Glutamatergic neuron (in vitro differentiated cells): ENCODE measurements at regions not wholly inside any gene's neighbourhood (a gene's known extent, or its start where the extent isn't known, plus 50 kb on each side); places are given as distances from the start of the nearest gene placed in this dataset.

ENCODE experiments used
- DNase-seq: peaks from one replicate; pipeline ENCODE4 v3.0.0; 2022
- H3K27ac Mint-ChIP-seq: one replicate; pipeline ENCODE4 v1.8.0; 2020; ENCODE audit warnings: mild to moderate bottlenecking, mixed read lengths, inconsistent platforms; ENCODE audit not compliant: unreplicated experiment
- H3K27me3 Mint-ChIP-seq: one replicate; pipeline ENCODE4 v1.8.0; 2020; ENCODE audit warnings: mild to moderate bottlenecking, moderate library complexity, mixed read lengths, inconsistent platforms; ENCODE audit not compliant: unreplicated experiment
- H3K36me3 Mint-ChIP-seq: one replicate; pipeline ENCODE4 v1.8.0; 2020; ENCODE audit warnings: mild to moderate bottlenecking, mixed read lengths, inconsistent platforms; ENCODE audit not compliant: unreplicated experiment
- H3K4me1 Mint-ChIP-seq: one replicate; pipeline ENCODE4 v1.8.0; 2020; ENCODE audit warnings: mild to moderate bottlenecking, low read depth, mixed read lengths, inconsistent platforms; ENCODE audit not compliant: unreplicated experiment
- H3K4me3 Mint-ChIP-seq: one replicate; pipeline ENCODE4 v1.8.0; 2020; ENCODE audit warnings: mild to moderate bottlenecking, mixed read lengths, inconsistent platforms; ENCODE audit not compliant: unreplicated experiment
- H3K9me3 Mint-ChIP-seq: one replicate; pipeline ENCODE4 v1.8.0; 2020; ENCODE audit warnings: mild to moderate bottlenecking, moderate library complexity, mixed read lengths, inconsistent platforms; ENCODE audit not compliant: unreplicated experiment
- CTCF ChIP-seq: fragments of 200-600 bp; sonication (generic); IDR thresholded peaks from one replicate; pipeline ENCODE4 v1.5.0; 2021; ENCODE audit not compliant: partially characterized antibody, unreplicated experiment

GRCh38 chr6:1110941-1111349 is 201.0 kb upstream of the FOXQ1 start:
- peaks cover 22% of the 10 kb centered on the region for H3K36me3 Mint-ChIP-seq
- H3K4me3 Mint-ChIP-seq, result no peak overlapping the region
- no peak for DNase-seq
- H3K27ac Mint-ChIP-seq, result no peak overlapping the region
- H3K4me1 Mint-ChIP-seq, result no peaks in the 10 kb centered on the region
- TF ChIP-seq CTCF, result no peak
- H3K9me3 Mint-ChIP-seq, result peaks cover 5% of the 10 kb centered on the region
- peaks cover 1% of the 10 kb centered on the region for H3K27me3 Mint-ChIP-seq

GRCh38 chr6:1110164-1110563 is 201.7 kb upstream of the FOXQ1 start:
- no peak for TF ChIP-seq CTCF
- H3K36me3 Mint-ChIP-seq, result peaks cover 22% of the 10 kb centered on the region
- H3K27me3 Mint-ChIP-seq, result peaks cover 1% of the 10 kb centered on the region
- no peak for DNase-seq
- H3K4me1 Mint-ChIP-seq, result no peaks in the 10 kb centered on the region
- no peak overlapping the region for H3K27ac Mint-ChIP-seq
- H3K4me3 Mint-ChIP-seq, result no peak overlapping the region
- H3K9me3 Mint-ChIP-seq, result peaks cover 5% of the 10 kb centered on the region

GRCh38 chr6:1109134-1109533 is 202.8 kb upstream of the FOXQ1 start:
- H3K27me3 Mint-ChIP-seq, result peaks cover 1% of the 10 kb centered on the region
- H3K36me3 Mint-ChIP-seq, result peaks cover 22% of the 10 kb centered on the region
- DNase-seq, result no peak
- H3K9me3 Mint-ChIP-seq, result peaks cover 5% of the 10 kb centered on the region
- H3K4me1 Mint-ChIP-seq, result peaks cover 4% of the 10 kb centered on the region
- no peak overlapping the region for H3K27ac Mint-ChIP-seq
- no peak for TF ChIP-seq CTCF
- H3K4me3 Mint-ChIP-seq, result no peak overlapping the region

- H3K4me1 Mint-ChIP-seq, result peaks cover 11% of the 10 kb centered on the region
- H3K36me3 Mint-ChIP-seq, result peaks cover 22% of the 10 kb centered on the region
- TF ChIP-seq CTCF, result no peak
- H3K9me3 Mint-ChIP-seq, result peaks cover 5% of the 10 kb centered on the region
- no peak overlapping the region for H3K27ac Mint-ChIP-seq
- H3K27me3 Mint-ChIP-seq, result peaks cover 1% of the 10 kb centered on the region
- no peak for DNase-seq
- no peak overlapping the region for H3K4me3 Mint-ChIP-seq
Measured at GRCh38 chr6:1108198-1108597, 203.7 kb upstream of the FOXQ1 start.

GRCh38 chr6:1107578-1107977 is 204.3 kb upstream of the FOXQ1 start:
- TF ChIP-seq CTCF, result no peak
- Mint-ChIP-seq H3K27me3 (peaks cover 1% of the 10 kb centered on the region), H3K9me3 (peaks cover 5% of the 10 kb centered on the region), H3K4me1 (peaks cover 17% of the 10 kb centered on the region), H3K4me3 (no peak overlapping the region), H3K36me3 (peaks cover 22% of the 10 kb centered on the region), H3K27ac (no peak overlapping the region)
- no peak for DNase-seq
